ENCODE measurements at regions not wholly inside any gene's neighbourhood (a gene's known extent, or its start where the extent isn't known, plus 50 kb on each side); places are given as distances from the start of the nearest gene placed in this dataset.

GRCh38 chr10:21314906-21315644 lies 210.4 kb downstream of the SKIDA1 start:
- Histone ChIP-seq H3K4me1 (replicated peaks) (no peaks in the 10 kb centered on the region), H3K36me3 (no peaks in the 10 kb centered on the region), H3K27ac (no peak overlapping the region), H3K27me3 (replicated peaks; ENCODE audit: insufficient read depth) (no peaks in the 10 kb centered on the region), H3K4me3 (no peak overlapping the region), H3K9me3 (no peaks in the 10 kb centered on the region)
- 51% methylated on average over 13 of the region's 13 CpGs for WGBS
- TF ChIP-seq POLR2AphosphoS5 (IDR thresholded peaks at IDR 0.05), result peak; percentile 56
- TF ChIP-seq CTCF (IDR thresholded peaks at IDR 0.05), result no peak
- TF ChIP-seq POLR2A (IDR thresholded peaks at IDR 0.05), result no peak
- DNase-seq (ENCODE audit: low spot score), result peak; percentile 57
- intact Hi-C loops (cut with DNase I), result no loop called here

GRCh38 chr10:21314111-21314626 lies 211.3 kb downstream of the SKIDA1 start:
- TF ChIP-seq POLR2A (IDR thresholded peaks at IDR 0.05) (no peak), POLR2AphosphoS5 (IDR thresholded peaks at IDR 0.05) (no peak), CTCF (IDR thresholded peaks at IDR 0.05) (no peak)
- no peak overlapping the region for H3K27ac ChIP-seq

DNA sequence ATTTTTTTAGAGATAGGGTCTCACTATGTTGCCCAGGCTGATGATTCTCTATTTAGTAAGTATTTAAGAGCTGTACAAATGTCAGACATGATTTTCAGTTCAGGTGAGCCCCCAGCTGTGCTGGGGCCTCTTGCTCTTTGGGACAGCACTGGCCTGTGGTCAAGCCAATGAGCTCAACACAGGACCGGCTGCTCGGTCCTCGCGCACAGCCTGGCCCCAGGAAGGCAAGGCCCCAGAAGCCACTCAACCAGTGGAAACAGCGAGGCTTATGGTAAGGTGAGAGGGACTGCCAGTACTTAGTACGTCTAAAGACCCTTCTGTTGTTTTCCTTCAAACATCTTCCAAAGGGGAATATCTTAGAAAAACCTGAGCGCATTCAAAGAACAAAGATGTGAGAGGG lies 211.8 kb downstream of the SKIDA1 start:
- Histone ChIP-seq H3K27ac (no peak overlapping the region), H3K9me3 (no peaks in the 10 kb centered on the region), H3K27me3 (replicated peaks; ENCODE audit: insufficient read depth) (no peaks in the 10 kb centered on the region), H3K36me3 (no peaks in the 10 kb centered on the region), H3K4me3 (no peak overlapping the region), H3K4me1 (replicated peaks) (no peaks in the 10 kb centered on the region)
- no peak for DNase-seq (ENCODE audit: low spot score)
- TF ChIP-seq POLR2A (IDR thresholded peaks at IDR 0.05) (no peak), POLR2AphosphoS5 (IDR thresholded peaks at IDR 0.05) (no peak), CTCF (IDR thresholded peaks at IDR 0.05) (no peak)
- 90% methylated on average over 7 of the region's 7 CpGs for WGBS
- intact Hi-C loops (cut with DNase I), result no loop called here

More at GRCh38 chr10:21314111-21314626, 211.3 kb downstream of the SKIDA1 start:
- no peaks in the 10 kb centered on the region for H3K36me3 ChIP-seq
- no peak for DNase-seq (ENCODE audit: low spot score)
- H3K27me3 ChIP-seq (replicated peaks; ENCODE audit: insufficient read depth), result no peaks in the 10 kb centered on the region
- no peak overlapping the region for H3K4me3 ChIP-seq
- intact Hi-C loops (cut with DNase I), result no loop called here
- H3K4me1 ChIP-seq (replicated peaks), result no peaks in the 10 kb centered on the region
- WGBS, result 41% methylated on average over 9 of the region's 9 CpGs
- H3K9me3 ChIP-seq, result no peaks in the 10 kb centered on the region

DNA sequence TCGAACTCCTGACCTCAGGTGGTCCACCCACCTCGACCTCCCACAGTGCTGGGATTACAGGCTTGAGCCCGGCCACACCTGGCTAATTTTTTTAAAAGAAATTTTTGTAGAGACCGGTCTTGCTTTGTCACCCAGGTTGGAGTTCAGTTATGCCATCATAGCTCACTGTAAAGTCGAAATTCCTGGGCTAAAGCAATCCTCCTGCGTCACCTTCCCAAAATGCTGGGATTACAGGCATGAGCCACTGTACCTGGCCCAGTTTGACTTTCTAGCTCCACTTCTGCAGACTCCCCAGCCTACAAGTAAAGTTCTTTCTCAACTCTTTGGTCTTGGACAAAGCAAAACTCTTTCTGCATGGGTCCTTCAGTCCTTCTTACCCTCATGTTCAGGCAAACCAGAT lies 214.1 kb downstream of the SKIDA1 start:
- WGBS, result 98% methylated on average over 6 of the region's 6 CpGs
- H3K4me3 ChIP-seq, result no peak overlapping the region
- DNase-seq (ENCODE audit: low spot score), result no peak
- H3K9me3 ChIP-seq, result no peaks in the 10 kb centered on the region
- no peak for TF ChIP-seq POLR2A (IDR thresholded peaks at IDR 0.05)
- TF ChIP-seq CTCF (IDR thresholded peaks at IDR 0.05), result no peak
- TF ChIP-seq POLR2AphosphoS5 (IDR thresholded peaks at IDR 0.05), result no peak
- no peak overlapping the region for H3K27ac ChIP-seq
- H3K27me3 ChIP-seq (replicated peaks; ENCODE audit: insufficient read depth), result no peaks in the 10 kb centered on the region
- H3K36me3 ChIP-seq, result no peaks in the 10 kb centered on the region
- intact Hi-C loops (cut with DNase I), result no loop called here
- no peaks in the 10 kb centered on the region for H3K4me1 ChIP-seq (replicated peaks)

- intact Hi-C loops (cut with DNase I), result no loop called here
- WGBS, result 68% methylated on average over 3 of the region's 3 CpGs
These were observed 216.1 kb downstream of the SKIDA1 start for GRCh38 chr10:21309427-21309826.

More at GRCh38 chr10:21309427-21309826, 216.1 kb downstream of the SKIDA1 start:
- no peaks in the 10 kb centered on the region for H3K9me3 ChIP-seq
- TF ChIP-seq POLR2A (IDR thresholded peaks at IDR 0.05), result no peak
- TF ChIP-seq POLR2AphosphoS5 (IDR thresholded peaks at IDR 0.05), result no peak
- no peak for TF ChIP-seq CTCF (IDR thresholded peaks at IDR 0.05)
- H3K27ac ChIP-seq, result no peak overlapping the region
- no peaks in the 10 kb centered on the region for H3K27me3 ChIP-seq (replicated peaks; ENCODE audit: insufficient read depth)
- H3K4me1 ChIP-seq (replicated peaks), result no peaks in the 10 kb centered on the region
- no peak for DNase-seq (ENCODE audit: low spot score)
- no peak overlapping the region for H3K4me3 ChIP-seq
- H3K36me3 ChIP-seq, result no peaks in the 10 kb centered on the region
